ENCODE measurements at regions not wholly inside any gene's neighbourhood (a gene's known extent, or its start where the extent isn't known, plus 50 kb on each side); places are given as distances from the start of the nearest gene placed in this dataset.

DNA sequence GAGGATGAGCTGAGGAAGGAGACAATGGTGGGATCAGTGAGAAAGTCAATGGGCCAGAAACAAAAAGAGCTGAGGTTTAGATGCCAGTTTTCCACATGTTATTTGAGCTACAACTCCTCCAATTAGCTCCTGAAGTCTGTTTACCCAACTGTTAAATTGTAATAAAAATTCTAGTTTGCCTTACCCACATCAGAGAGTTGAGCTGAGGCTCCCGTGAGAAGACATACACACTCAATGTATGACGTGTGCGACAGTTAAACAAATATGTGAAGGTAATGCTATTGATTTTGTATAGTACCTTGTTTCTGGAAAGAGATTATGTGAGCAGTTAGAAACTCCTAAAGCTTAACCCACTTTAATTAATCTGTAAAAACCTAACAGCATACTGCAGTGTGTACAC lies 318.1 kb upstream of the GRM7 start:
- Histone ChIP-seq H3K9me3 (ENCODE audit: control insufficient read depth, insufficient read depth, low read length) (0 out of 2 replicates have a peak, but pooled peaks cover 3% of the 10 kb centered on the region), H3K4me1 (ENCODE audit: insufficient read depth, low read length) (no peaks in the 10 kb centered on the region), H3K36me3 (ENCODE audit: insufficient read depth, low read length) (no peaks in the 10 kb centered on the region), H3K9ac (ENCODE audit: low read depth, low read length) (no peak overlapping the region)

DNA sequence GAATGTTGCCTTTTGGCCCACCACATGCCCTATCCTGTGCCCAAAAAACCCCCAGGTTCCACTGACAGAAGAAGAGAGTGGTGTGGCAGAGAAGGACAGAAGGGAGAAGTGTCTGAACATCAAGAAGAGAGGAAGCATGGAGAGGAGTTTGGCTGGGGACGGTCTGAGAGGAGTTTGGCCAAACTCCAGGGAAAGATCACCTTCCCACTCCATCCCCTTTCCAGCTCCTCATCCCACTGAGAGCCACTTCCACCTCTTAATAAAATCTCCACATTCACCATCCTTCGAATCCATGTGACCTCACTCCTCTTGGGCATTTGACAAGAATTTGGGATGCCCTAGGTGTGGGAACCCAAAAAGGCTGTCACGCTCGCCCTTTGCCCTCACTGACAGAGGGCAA lies 311.6 kb upstream of the GRM7 start:
- no peaks in the 10 kb centered on the region for H3K36me3 ChIP-seq (ENCODE audit: insufficient read depth, low read length)
- H3K9me3 ChIP-seq (ENCODE audit: control insufficient read depth, insufficient read depth, low read length), result 0 out of 2 replicates have a peak, but pooled peaks cover 3% of the 10 kb centered on the region
- H3K9ac ChIP-seq (ENCODE audit: low read depth, low read length), result no peak overlapping the region
- peaks cover 7% of the 10 kb centered on the region for H3K4me1 ChIP-seq (ENCODE audit: insufficient read depth, low read length)

DNA sequence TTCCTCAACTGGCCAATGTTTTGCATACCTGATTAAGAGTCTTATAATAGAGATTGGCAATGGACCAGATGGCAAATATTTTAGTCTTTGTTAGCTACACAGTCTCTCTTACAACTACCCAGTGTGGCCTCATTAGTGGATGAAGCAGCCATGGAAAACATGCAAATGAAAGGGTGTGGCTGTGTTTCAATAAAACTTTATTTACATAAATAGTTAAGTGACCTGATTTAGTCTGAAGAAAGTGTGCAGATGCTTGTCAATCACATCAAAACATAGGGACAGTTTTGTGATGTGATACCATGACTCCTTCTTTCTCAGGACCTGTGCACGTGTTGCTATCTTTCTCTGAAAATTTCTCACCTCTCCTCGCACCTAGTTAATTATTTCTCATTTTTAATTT lies 309.8 kb upstream of the GRM7 start:
- H3K4me1 ChIP-seq (ENCODE audit: insufficient read depth, low read length), result peaks cover 7% of the 10 kb centered on the region
- no peaks in the 10 kb centered on the region for H3K36me3 ChIP-seq (ENCODE audit: insufficient read depth, low read length)
- no peak overlapping the region for H3K9ac ChIP-seq (ENCODE audit: low read depth, low read length)
- H3K9me3 ChIP-seq (ENCODE audit: control insufficient read depth, insufficient read depth, low read length), result 0 out of 2 replicates have a peak, but pooled peaks cover 2% of the 10 kb centered on the region

DNA sequence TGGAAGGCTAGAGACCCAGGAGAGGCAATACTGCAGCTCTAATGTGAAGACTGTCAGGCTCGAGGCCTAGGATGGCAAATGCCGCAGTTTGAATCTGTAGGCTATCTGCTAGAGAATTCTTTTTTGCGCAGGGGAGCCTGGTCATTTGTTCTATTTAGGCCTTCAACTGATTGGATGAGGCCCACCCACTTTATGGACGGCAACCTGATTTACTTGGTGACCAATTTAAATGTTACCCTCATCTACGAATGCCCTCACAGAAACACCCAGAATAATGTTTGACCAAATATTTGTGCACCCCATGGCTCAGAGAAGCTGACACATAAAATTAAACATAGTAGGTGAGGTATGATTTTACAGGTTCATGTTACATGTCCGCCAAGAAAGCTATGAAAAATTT lies 300.7 kb upstream of the GRM7 start:
- Histone ChIP-seq H3K9me3 (ENCODE audit: control insufficient read depth, insufficient read depth, low read length) (no peaks in the 10 kb centered on the region; the same call in 1 of the 2 replicates), H3K9ac (ENCODE audit: low read depth, low read length) (no peak overlapping the region), H3K4me1 (ENCODE audit: insufficient read depth, low read length) (no peaks in the 10 kb centered on the region), H3K36me3 (ENCODE audit: insufficient read depth, low read length) (peaks cover 3% of the 10 kb centered on the region; the same call in 1 of the 2 replicates)

DNA sequence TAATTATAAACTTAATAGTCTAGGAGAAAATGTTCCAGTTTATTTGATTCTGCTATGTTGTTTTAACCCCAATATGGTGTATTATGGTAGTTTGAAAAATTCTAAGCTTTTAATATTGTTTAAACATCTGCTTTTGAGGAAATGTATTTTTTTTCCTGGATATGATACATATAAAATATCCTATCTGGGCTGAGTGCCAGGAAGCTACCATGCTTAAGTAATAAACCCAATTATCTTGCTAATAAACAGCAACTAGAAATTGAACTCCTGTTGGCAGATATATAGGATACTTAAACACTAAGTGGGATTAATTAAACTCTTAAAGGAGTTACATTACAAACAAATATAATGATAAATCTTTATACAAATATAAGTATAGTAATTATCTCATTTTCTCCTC lies 293.7 kb upstream of the GRM7 start:
- no peaks in the 10 kb centered on the region for H3K4me1 ChIP-seq (ENCODE audit: insufficient read depth, low read length)
- H3K9me3 ChIP-seq (ENCODE audit: control insufficient read depth, insufficient read depth, low read length), result no peaks in the 10 kb centered on the region
- peaks cover 3% of the 10 kb centered on the region; the same call in 1 of the 2 replicates for H3K36me3 ChIP-seq (ENCODE audit: insufficient read depth, low read length)
- no peak overlapping the region for H3K9ac ChIP-seq (ENCODE audit: low read depth, low read length)

DNA sequence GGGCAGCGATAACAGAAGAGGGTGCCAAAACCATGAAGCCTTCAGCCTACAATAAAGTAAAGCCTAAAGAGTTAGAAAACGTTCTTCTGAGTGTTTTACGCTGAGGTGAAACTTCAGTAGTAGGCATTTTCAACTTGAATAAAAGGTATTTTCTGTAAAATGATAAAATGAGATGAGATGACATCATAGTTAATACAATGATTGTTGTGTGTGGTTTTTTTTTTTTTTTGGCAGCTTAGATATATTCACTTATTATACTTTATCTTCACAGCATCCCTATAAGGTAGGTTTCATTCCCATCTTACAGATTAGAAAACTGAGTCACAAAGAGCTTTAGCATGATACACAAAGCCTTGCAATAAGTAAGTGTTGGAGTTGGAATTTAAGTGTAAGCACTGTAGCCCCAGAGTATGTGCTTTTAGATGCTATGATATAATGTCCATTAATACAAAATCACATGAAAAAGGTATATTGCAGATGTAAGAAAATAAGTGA lies 291.9 kb upstream of the GRM7 start:
- Histone ChIP-seq H3K9me3 (ENCODE audit: control insufficient read depth, insufficient read depth, low read length) (no peaks in the 10 kb centered on the region), H3K9ac (ENCODE audit: low read depth, low read length) (no peak overlapping the region), H3K36me3 (ENCODE audit: insufficient read depth, low read length) (peaks cover 3% of the 10 kb centered on the region; the same call in 1 of the 2 replicates), H3K4me1 (ENCODE audit: insufficient read depth, low read length) (no peaks in the 10 kb centered on the region)

DNA sequence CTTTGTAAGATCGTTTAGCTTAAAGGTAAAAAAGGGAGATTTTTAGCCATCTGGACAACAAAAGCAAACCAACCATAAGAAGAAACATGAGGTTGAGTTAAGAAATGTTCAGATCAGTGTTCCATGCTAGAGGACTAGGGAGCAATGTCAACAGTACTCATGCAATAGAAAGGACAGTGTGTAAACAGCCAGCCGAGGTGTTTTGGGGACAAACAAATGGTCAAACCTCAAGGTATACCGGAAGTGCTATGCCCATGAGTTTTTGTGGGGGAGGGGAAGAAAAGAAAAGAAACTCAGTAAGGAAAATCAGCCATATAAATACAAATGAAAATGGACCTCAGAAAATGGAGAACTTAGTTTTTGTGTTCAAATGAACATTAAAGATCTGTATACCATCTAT lies 289.5 kb upstream of the GRM7 start:
- H3K9me3 ChIP-seq (ENCODE audit: control insufficient read depth, insufficient read depth, low read length), result no peaks in the 10 kb centered on the region
- no peaks in the 10 kb centered on the region for H3K36me3 ChIP-seq (ENCODE audit: insufficient read depth, low read length)
- no peaks in the 10 kb centered on the region for H3K4me1 ChIP-seq (ENCODE audit: insufficient read depth, low read length)
- H3K9ac ChIP-seq (ENCODE audit: low read depth, low read length), result no peak overlapping the region

DNA sequence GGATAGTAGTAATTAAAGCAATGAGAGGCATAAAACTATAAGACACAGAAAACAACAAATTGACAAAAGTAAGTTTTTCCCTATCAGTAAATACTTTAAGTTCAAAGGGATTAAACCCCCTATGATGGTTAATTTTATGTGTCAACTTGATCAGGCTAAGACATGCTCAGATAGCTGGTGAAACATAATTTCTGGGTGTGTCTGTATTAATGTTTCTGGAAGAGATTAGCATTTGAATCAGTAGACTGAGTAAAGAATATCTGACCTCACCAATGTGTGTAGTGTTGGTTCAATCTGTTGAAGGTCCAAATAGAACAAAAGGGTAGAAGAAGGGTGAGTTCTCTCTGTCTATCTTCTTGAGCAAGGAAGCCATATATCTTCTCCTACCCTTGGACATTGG lies 283.3 kb upstream of the GRM7 start:
- Histone ChIP-seq H3K36me3 (ENCODE audit: insufficient read depth, low read length) (no peaks in the 10 kb centered on the region), H3K9me3 (ENCODE audit: control insufficient read depth, insufficient read depth, low read length) (no peaks in the 10 kb centered on the region), H3K9ac (ENCODE audit: low read depth, low read length) (no peak overlapping the region), H3K4me1 (ENCODE audit: insufficient read depth, low read length) (no peaks in the 10 kb centered on the region)

DNA sequence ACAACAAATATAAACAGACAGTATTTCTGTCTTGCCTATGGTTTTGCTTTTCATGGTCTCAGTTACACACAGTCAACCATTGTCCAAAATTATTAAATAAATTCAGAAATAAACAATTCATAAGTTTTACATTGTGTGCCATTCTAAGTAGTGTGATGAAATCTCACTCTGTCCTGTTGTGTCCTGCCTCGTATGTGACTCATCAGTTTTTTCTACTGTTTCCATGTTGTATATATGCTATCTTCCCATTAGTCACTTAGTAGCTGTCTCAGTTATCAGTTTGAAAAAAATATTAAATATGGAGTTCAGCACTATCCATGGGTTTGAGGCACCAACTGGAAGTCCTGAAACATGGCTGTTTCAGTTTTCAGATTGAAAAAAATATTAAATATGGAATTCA lies 282.4 kb upstream of the GRM7 start:
- no peaks in the 10 kb centered on the region for H3K4me1 ChIP-seq (ENCODE audit: insufficient read depth, low read length)
- no peak overlapping the region for H3K9ac ChIP-seq (ENCODE audit: low read depth, low read length)

DNA sequence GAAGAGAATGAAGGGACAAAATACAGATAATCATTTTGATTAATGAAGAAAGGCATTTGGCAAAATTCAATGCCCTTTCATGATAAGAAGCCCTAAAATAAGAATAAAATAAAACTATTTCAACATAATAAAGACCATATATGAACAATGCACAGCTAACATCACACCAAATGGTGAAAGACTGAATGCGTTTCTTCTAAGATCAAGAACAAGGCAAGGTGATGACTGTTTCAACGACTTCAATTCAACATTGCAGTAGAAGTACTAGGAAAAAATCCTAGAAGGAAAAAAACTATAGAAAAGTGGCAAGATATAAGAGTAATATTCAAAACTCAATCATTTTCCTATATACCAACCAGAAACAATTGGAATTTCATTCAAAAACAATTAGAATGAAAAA lies 280.1 kb upstream of the GRM7 start:
- Histone ChIP-seq H3K4me1 (ENCODE audit: insufficient read depth, low read length) (no peaks in the 10 kb centered on the region), H3K9ac (ENCODE audit: low read depth, low read length) (no peak overlapping the region), H3K9me3 (ENCODE audit: control insufficient read depth, insufficient read depth, low read length) (no peaks in the 10 kb centered on the region; the same call in 1 of the 2 replicates), H3K36me3 (ENCODE audit: insufficient read depth, low read length) (no peaks in the 10 kb centered on the region)

More for the DNA sequence above, 282.4 kb upstream of the GRM7 start:
- H3K36me3 ChIP-seq (ENCODE audit: insufficient read depth, low read length), result no peaks in the 10 kb centered on the region
- H3K9me3 ChIP-seq (ENCODE audit: control insufficient read depth, insufficient read depth, low read length), result no peaks in the 10 kb centered on the region; the same call in 1 of the 2 replicates

DNA sequence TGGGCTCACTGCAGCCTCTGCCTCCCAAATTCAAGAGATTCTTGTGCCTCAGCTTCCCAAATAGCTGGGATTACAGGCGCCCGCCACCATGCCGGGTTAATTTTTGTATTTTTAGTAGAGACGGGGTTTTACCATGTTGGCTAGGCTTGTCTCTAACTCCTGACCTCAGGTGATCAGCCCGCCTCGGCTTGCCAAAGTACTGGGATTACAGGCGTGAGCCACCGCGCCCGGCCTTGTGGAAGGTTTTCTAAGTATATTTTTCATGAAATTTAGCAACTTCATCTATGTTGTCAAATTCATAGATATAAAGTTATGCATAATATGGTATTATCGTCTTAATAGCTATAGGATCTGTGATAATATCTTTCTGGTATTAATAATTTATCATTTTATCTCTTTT lies 275.6 kb upstream of the GRM7 start:
- no peak overlapping the region for H3K9ac ChIP-seq (ENCODE audit: low read depth, low read length)
- H3K4me1 ChIP-seq (ENCODE audit: insufficient read depth, low read length), result no peaks in the 10 kb centered on the region
- no peaks in the 10 kb centered on the region; the same call in 1 of the 2 replicates for H3K36me3 ChIP-seq (ENCODE audit: insufficient read depth, low read length)
- no peaks in the 10 kb centered on the region; the same call in 1 of the 2 replicates for H3K9me3 ChIP-seq (ENCODE audit: control insufficient read depth, insufficient read depth, low read length)

DNA sequence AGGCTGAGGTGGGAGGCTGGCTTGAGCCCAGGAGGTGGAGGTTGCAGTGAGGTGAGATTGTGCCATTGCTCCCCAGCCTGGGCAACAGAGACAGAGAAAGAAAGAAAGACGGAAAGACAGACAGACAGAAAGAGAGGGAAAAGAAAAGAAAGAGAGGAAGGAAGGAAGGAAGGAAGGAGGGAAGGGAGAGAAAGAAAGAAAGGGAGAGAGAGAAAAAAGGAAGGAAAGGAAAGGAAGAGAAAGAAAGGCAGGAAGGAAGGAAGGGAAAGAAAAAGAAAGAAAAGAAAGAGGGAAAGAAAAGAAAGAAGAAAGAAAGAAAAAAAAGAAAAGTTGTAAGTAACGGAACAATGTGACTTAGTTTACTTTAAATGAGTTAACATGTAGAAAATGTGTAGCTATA lies 260.7 kb upstream of the GRM7 start:
- no peaks in the 10 kb centered on the region for H3K9me3 ChIP-seq (ENCODE audit: control insufficient read depth, insufficient read depth, low read length)
- peaks cover 5% of the 10 kb centered on the region; the same call in 1 of the 2 replicates for H3K4me1 ChIP-seq (ENCODE audit: insufficient read depth, low read length)
- H3K36me3 ChIP-seq (ENCODE audit: insufficient read depth, low read length), result no peaks in the 10 kb centered on the region
- H3K9ac ChIP-seq (ENCODE audit: low read depth, low read length), result no peak overlapping the region

DNA sequence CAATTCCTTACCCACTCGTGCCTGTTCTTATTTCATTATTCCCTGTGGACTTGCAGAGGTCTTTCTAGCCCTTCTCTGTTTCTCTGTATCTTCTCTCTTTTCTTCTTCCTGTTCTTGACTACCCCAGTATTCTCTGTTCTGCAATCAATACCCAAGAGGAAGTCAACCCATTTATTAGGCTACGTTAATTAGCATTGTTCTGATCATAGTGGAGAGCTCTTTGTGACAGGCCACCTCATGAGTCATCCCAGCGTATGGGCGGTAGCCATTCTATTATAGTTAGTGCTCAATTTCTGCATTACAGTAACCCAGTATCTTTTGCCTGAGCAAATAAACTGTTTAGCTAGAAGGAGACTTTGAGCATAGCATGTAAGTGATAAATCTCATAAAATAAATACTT lies 259.5 kb upstream of the GRM7 start:
- no peak overlapping the region for H3K9ac ChIP-seq (ENCODE audit: low read depth, low read length)
- H3K4me1 ChIP-seq (ENCODE audit: insufficient read depth, low read length), result peaks cover 5% of the 10 kb centered on the region; the same call in 1 of the 2 replicates
- H3K9me3 ChIP-seq (ENCODE audit: control insufficient read depth, insufficient read depth, low read length), result no peaks in the 10 kb centered on the region
- H3K36me3 ChIP-seq (ENCODE audit: insufficient read depth, low read length), result no peaks in the 10 kb centered on the region

DNA sequence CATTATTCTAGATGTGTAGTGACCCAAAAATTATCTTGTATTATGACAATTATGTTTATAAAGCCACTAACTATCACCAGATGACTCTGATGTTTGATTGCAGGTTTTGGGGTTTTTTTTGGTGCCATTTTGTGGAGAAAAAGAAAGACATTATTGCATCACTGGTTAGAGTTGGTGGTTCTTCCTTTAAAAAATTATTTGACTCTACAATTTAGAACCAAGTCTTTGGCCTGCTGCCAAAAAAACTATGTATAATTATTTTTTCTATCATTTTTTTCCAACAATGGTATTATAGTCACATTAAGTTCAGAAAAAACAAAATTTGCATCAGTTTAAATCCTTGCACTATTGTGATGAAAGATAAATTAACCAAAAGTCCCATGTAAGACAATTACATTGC lies 258.6 kb upstream of the GRM7 start:
- Histone ChIP-seq H3K4me1 (ENCODE audit: insufficient read depth, low read length) (peaks cover 5% of the 10 kb centered on the region; the same call in 1 of the 2 replicates), H3K9me3 (ENCODE audit: control insufficient read depth, insufficient read depth, low read length) (no peaks in the 10 kb centered on the region), H3K36me3 (ENCODE audit: insufficient read depth, low read length) (no peaks in the 10 kb centered on the region), H3K9ac (ENCODE audit: low read depth, low read length) (no peak overlapping the region)

DNA sequence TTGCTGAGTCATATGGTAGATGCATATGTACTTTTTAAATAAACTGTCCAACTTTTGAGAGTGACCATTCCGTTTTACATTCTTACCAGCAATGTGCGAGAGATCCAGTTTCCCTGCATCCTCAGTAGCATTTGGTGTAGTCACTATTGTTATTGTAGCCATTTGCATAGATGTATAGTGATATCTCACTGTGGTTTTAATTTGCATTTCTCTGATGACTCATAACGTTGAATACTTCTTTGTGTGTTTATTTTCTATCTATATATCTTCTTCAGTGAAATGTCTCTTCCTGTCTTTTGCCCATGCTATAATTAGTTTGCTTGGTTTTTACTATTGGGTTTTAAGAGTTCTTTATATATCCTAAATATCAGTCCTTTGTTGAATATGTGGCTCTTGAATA lies 255.7 kb upstream of the GRM7 start:
- Histone ChIP-seq H3K36me3 (ENCODE audit: insufficient read depth, low read length) (no peaks in the 10 kb centered on the region), H3K9me3 (ENCODE audit: control insufficient read depth, insufficient read depth, low read length) (no peaks in the 10 kb centered on the region), H3K4me1 (ENCODE audit: insufficient read depth, low read length) (peaks cover 5% of the 10 kb centered on the region; the same call in 1 of the 2 replicates), H3K9ac (ENCODE audit: low read depth, low read length) (no peak overlapping the region)

DNA sequence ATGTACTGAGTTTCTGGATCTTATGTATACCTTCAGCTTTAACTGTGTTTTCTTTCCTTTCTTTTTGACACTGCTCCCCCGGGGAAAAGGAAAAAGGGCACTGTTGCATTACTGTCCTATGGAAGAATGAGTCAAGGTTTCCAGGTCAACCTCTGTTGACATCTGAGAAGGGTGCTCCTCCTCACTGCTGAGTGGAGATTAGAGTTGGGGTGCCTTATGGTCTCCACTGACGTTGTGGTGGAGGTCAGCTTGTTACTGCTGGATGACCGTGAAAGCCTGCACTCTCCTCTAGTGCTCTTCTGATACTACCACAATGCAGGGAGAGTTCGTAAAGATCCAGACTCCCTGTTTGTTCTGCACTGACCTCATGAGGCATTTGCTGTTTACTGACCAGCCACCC lies 252.1 kb upstream of the GRM7 start:
- no peaks in the 10 kb centered on the region for H3K4me1 ChIP-seq (ENCODE audit: insufficient read depth, low read length)
- no peaks in the 10 kb centered on the region for H3K9me3 ChIP-seq (ENCODE audit: control insufficient read depth, insufficient read depth, low read length)
- no peak overlapping the region for H3K9ac ChIP-seq (ENCODE audit: low read depth, low read length)
- no peaks in the 10 kb centered on the region for H3K36me3 ChIP-seq (ENCODE audit: insufficient read depth, low read length)
